IMR-90 (cell line): ENCODE measurements at regions not wholly inside any gene's neighbourhood (a gene's known extent, or its start where the extent isn't known, plus 50 kb on each side); places are given as distances from the start of the nearest gene placed in this dataset.

Source experiments
- ATAC-seq: fragments of 200-7000 bp; cut with Tn5 transposase; 2 replicates; pipeline ENCODE4 v1.9.1; 2020; ENCODE audit warnings: low read depth, mild to moderate bottlenecking, moderate library complexity
- BruUV-seq: library from RNA; stranded (reverse); fragments of 400-500 nt; replicated peaks from 2 replicates; lab custom pipeline; 2021; lab: Mats Ljungman, UMichigan
- CTCF ChIA-PET: fragments of 300-600 bp; formaldehyde crosslinking; extraction: SDS; loops from one replicate; lab custom pipeline; 2021; ENCODE audit warnings: antibody characterized with exemption; lab: Yijun Ruan, JAX
- POLR2A ChIA-PET: fragments of 300-600 bp; sonication (Branson Sonifier 250); formaldehyde crosslinking; loops from one replicate; lab custom pipeline; 2022; ENCODE audit warnings: antibody characterized with exemption; ENCODE audit not compliant: unreplicated experiment; lab: Charles Lee
- DNase-seq: peaks from one replicate; pipeline ENCODE4 v3.0.0; 2013
- H2AFZ ChIP-seq: replicated peaks from 2 replicates; pipeline ENCODE3; 2013; ENCODE audit warnings: low read length, mild to moderate bottlenecking; ENCODE audit not compliant: poor library complexity
- H2AK5ac ChIP-seq: 2 replicates; pipeline ENCODE4 v1.6.1; 2013; ENCODE audit warnings: low read depth, low read length, inconsistent platforms
- H2AK9ac ChIP-seq: replicated peaks from 2 replicates; pipeline ENCODE3; 2013; ENCODE audit warnings: mild to moderate bottlenecking, low read depth, low read length, moderate library complexity; ENCODE audit not compliant: poor library complexity
- H2BK120ac ChIP-seq: 2 replicates; pipeline ENCODE4 v1.6.1; 2013; ENCODE audit warnings: low read depth, low read length, inconsistent platforms
- H2BK15ac ChIP-seq: 3 replicates; pipeline ENCODE4 v1.6.1; 2013; ENCODE audit warnings: low read depth, low read length, inconsistent platforms
- H2BK20ac ChIP-seq: 2 replicates; pipeline ENCODE4 v1.6.1; 2013; ENCODE audit warnings: low read depth, mild to moderate bottlenecking, inconsistent platforms, low read length, moderate library complexity
- H2BK5ac ChIP-seq: 2 replicates; pipeline ENCODE4 v1.6.1; 2013; ENCODE audit warnings: mild to moderate bottlenecking, low read depth, low read length, inconsistent platforms; ENCODE audit not compliant: poor library complexity, severe bottlenecking
- H3K14ac ChIP-seq: replicated peaks from 2 replicates; pipeline ENCODE4 v1.6.1; 2013; ENCODE audit warnings: low read depth, low read length, inconsistent platforms
- H3K18ac ChIP-seq: 2 replicates; pipeline ENCODE4 v1.6.1; 2013; ENCODE audit warnings: low read depth, low read length, control low read depth
- H3K23ac ChIP-seq: 2 replicates; pipeline ENCODE4 v1.6.1; 2013; ENCODE audit warnings: low read depth, low read length, inconsistent platforms
- H3K27ac ChIP-seq: 2 replicates; pipeline ENCODE4 v1.5.1; 2013; ENCODE audit warnings: mild to moderate bottlenecking, control low read depth, low read length; ENCODE audit not compliant: insufficient read depth
- H3K27me3 ChIP-seq: 2 replicates; pipeline ENCODE4 v1.6.1; 2013; ENCODE audit warnings: low read length; ENCODE audit not compliant: control insufficient read depth, insufficient read depth
- H3K36me3 ChIP-seq: 2 replicates; pipeline ENCODE4 v1.6.1; 2013; ENCODE audit warnings: low read length, mixed read lengths; ENCODE audit not compliant: control insufficient read depth, insufficient read depth
- H3K4ac ChIP-seq: 2 replicates; pipeline ENCODE4 v1.6.1; 2013; ENCODE audit warnings: low read depth, low read length, inconsistent platforms
- H3K4me1 ChIP-seq: 2 replicates; pipeline ENCODE4 v1.6.1; 2013; ENCODE audit warnings: low read length, mixed read lengths; ENCODE audit not compliant: control insufficient read depth, insufficient read depth
- H3K4me2 ChIP-seq: 2 replicates; pipeline ENCODE4 v1.6.1; 2013; ENCODE audit warnings: low read depth, mild to moderate bottlenecking, control low read depth, low read length, moderate library complexity
- H3K4me3 ChIP-seq: 2 replicates; pipeline ENCODE4 v1.5.1; 2013; ENCODE audit warnings: low read depth, mild to moderate bottlenecking, control low read depth, low read length, moderate library complexity; ENCODE audit not compliant: insufficient read depth
- H3K56ac ChIP-seq: 2 replicates; pipeline ENCODE4 v1.6.1; 2013; ENCODE audit warnings: low read length, inconsistent platforms; ENCODE audit not compliant: insufficient read depth; ENCODE audit errors: extremely low read depth
- H3K79me1 ChIP-seq, 2 experiments: 2 replicates each; pipeline ENCODE4 v1.6.1; 2013; ENCODE audit warnings: low read length in 2 of 2, inconsistent platforms in 1 of 2, low read depth in 1 of 2
- H3K9ac ChIP-seq: 2 replicates; pipeline ENCODE4 v1.6.1; 2013; ENCODE audit warnings: low read depth, low read length, control low read depth
- H3K9me1 ChIP-seq: 2 replicates; pipeline ENCODE4 v1.6.1; 2013; ENCODE audit warnings: low read length, inconsistent platforms; ENCODE audit not compliant: insufficient read depth
- H3K9me3 ChIP-seq: 2 replicates; pipeline ENCODE4 v1.6.1; 2013; ENCODE audit warnings: low read length; ENCODE audit not compliant: control insufficient read depth, insufficient read depth
- H4K20me1 ChIP-seq: 2 replicates; pipeline ENCODE4 v1.6.1; 2013; ENCODE audit warnings: low read length, inconsistent platforms; ENCODE audit not compliant: insufficient read depth
- H4K5ac ChIP-seq: 2 replicates; pipeline ENCODE4 v1.6.1; 2013; ENCODE audit warnings: mild to moderate bottlenecking, low read depth, low read length, control low read depth
- H4K8ac ChIP-seq, 2 experiments: 2 replicates each; pipeline ENCODE4 v1.6.1; 2013; ENCODE audit warnings: low read depth in 2 of 2, low read length in 2 of 2, control low read depth in 1 of 2, inconsistent platforms in 1 of 2
- H4K91ac ChIP-seq: 2 replicates; pipeline ENCODE4 v1.6.1; 2013; ENCODE audit warnings: low read depth, low read length, inconsistent platforms; ENCODE audit not compliant: insufficient read depth
- CEBPB ChIP-seq: IDR thresholded peaks from 2 replicates; pipeline ENCODE4 v1.6.1; 2012; ENCODE audit warnings: low read depth, low read length, improper control_type of control experiment
- CTCF ChIP-seq: conservative IDR thresholded peaks from 2 replicates; pipeline ENCODE4 v1.5.1; 2012; ENCODE audit warnings: mild to moderate bottlenecking, low read depth, low read length, improper control_type of control experiment
- NFE2L2 ChIP-seq: fragments of 150-350 bp; IDR thresholded peaks from 2 replicates; pipeline ENCODE4 v1.6.1; 2016; ENCODE audit warnings: low read depth, mild to moderate bottlenecking, low read length
- POLR2A ChIP-seq: IDR thresholded peaks from 2 replicates; pipeline ENCODE4 v1.6.1; 2012; ENCODE audit warnings: mild to moderate bottlenecking, low read depth, low read length
- WGBS, 2 experiments: methylation state at CpG; one replicate each; pipeline versions ENCODE4 v1.1.5 to v1.1.7; 2013; ENCODE audit warnings: missing lambda C conversion rate in 2 of 2; ENCODE audit not compliant: insufficient read length in 1 of 2; ENCODE audit errors: extremely low coverage in 2 of 2; 5-methylcytosine and 5-hydroxymethylcytosine counted together
- dilution Hi-C: fragments of 300-500 bp; cut with HindIII; formaldehyde crosslinking; loops from one replicate; pipeline ENCODE4 v1.14.3; 2018; ENCODE audit warnings: low sequenced_read_pairs; ENCODE audit not compliant: unreplicated experiment
- in situ Hi-C: fragments of 300-500 bp; cut with MboI; formaldehyde crosslinking; loops from 3 replicates; pipeline ENCODE4 v1.14.3; 2019; ENCODE audit warnings: low sequenced_read_pairs, inconsistent platforms, mixed read lengths
- intact Hi-C: fragments of 100-400 bp; cut with micrococcal nuclease; formaldehyde crosslinking; loops from 2 replicates; pipeline ENCODE4 v1.10.0; 2022

- peaks cover 8% of the 10 kb centered on the region for H3K9me1 ChIP-seq
- CTCF ChIA-PET = no interaction called here
- no peak overlapping the region for H4K5ac ChIP-seq
- no TSS peak for BruUV-seq
- H2AK5ac ChIP-seq = no peak overlapping the region
- ATAC-seq = no peak
- H2BK20ac ChIP-seq = no peak overlapping the region
- WGBS, 2 experiments = 71% methylated on average over 5 of the region's 7 CpGs; no CpG with 5 or more reads in 1 of the 2 experiments
- H2AFZ ChIP-seq = no peak overlapping the region
- intact Hi-C loops (no loop called here), in situ Hi-C loops (no loop called here), dilution Hi-C loops (no loop called here)
- H4K8ac ChIP-seq = no peak overlapping the region
- H3K23ac ChIP-seq = no peak overlapping the region
- H4K20me1 ChIP-seq = no peaks in the 10 kb centered on the region
- no peak overlapping the region for H4K91ac ChIP-seq
- H3K9ac ChIP-seq = no peak overlapping the region
- H3K4me2 ChIP-seq = no peak overlapping the region
- H3K18ac ChIP-seq = no peak overlapping the region
- H2BK5ac ChIP-seq = no peak overlapping the region
- no peak overlapping the region for H3K4me3 ChIP-seq
- H3K36me3 ChIP-seq = no peaks in the 10 kb centered on the region
- no peak for TF ChIP-seq POLR2A
- no peak for TF ChIP-seq CTCF
- no peak for TF ChIP-seq NFE2L2
- no peak for TF ChIP-seq CEBPB
- no peaks in the 10 kb centered on the region for H3K79me1 ChIP-seq
- no peak overlapping the region for H3K56ac ChIP-seq
- no peak overlapping the region for H2BK15ac ChIP-seq
- no peak overlapping the region for H3K27ac ChIP-seq
- H3K9me3 ChIP-seq = no peaks in the 10 kb centered on the region
- peaks cover 7% of the 10 kb centered on the region; the same call in 1 of the 2 replicates for H3K4me1 ChIP-seq
- DNase-seq = no peak
- no peak overlapping the region for H2AK9ac ChIP-seq
- H2BK120ac ChIP-seq = no peak overlapping the region
- peaks cover 2% of the 10 kb centered on the region for H3K27me3 ChIP-seq
- H3K4ac ChIP-seq = no peak overlapping the region
- POLR2A ChIA-PET = no interaction called here
- no peak overlapping the region for H3K14ac ChIP-seq
These were observed 88.6 kb downstream of the LIPG start for GRCh38 chr18:49650426-49650891.
